NCI-H748 treated with DMSO at 0.1 percent for 48 hours (cell line): ENCODE measurements at regions not wholly inside any gene's neighbourhood (a gene's known extent, or its start where the extent isn't known, plus 50 kb on each side); places are given as distances from the start of the nearest gene placed in this dataset.

Experiments used
- DNase-seq: peaks from one replicate; lab custom pipeline; 2025; lab: John Stamatoyannopoulos, UW

GRCh38 chr3:68163062-68163461 lies 508.6 kb upstream of the SUCLG2 start:
- DNase-seq, result no peak

- DNase-seq, result no peak
Observed at GRCh38 chr3:68162644-68163043, 508.2 kb upstream of the SUCLG2 start.

- no peak for DNase-seq
Observed at GRCh38 chr3:68151359-68151758, 496.9 kb upstream of the SUCLG2 start.

GRCh38 chr3:68148447-68148846 lies 494.0 kb upstream of the SUCLG2 start:
- DNase-seq, result no peak

- no peak for DNase-seq
Observed at GRCh38 chr3:68142441-68142840, 488.0 kb upstream of the SUCLG2 start.

GRCh38 chr3:68139897-68140296 lies 485.5 kb upstream of the SUCLG2 start:
- DNase-seq, result no peak

- peak; percentile 47 for DNase-seq
Observed at GRCh38 chr3:68136411-68136810, 482.0 kb upstream of the SUCLG2 start.

- no peak for DNase-seq
Observed at GRCh38 chr3:68135067-68135466, 480.7 kb upstream of the SUCLG2 start.

GRCh38 chr3:68129065-68129464 lies 474.7 kb upstream of the SUCLG2 start:
- DNase-seq, result no peak

- no peak for DNase-seq
Observed at GRCh38 chr3:68123231-68123630, 468.8 kb upstream of the SUCLG2 start.

- no peak for DNase-seq
Observed at GRCh38 chr3:68121287-68121686, 466.9 kb upstream of the SUCLG2 start.

GRCh38 chr3:68116580-68116979 lies 462.2 kb upstream of the SUCLG2 start:
- no peak for DNase-seq

- DNase-seq, result no peak
Observed at GRCh38 chr3:68103811-68104210, 449.4 kb upstream of the SUCLG2 start.

GRCh38 chr3:68090571-68090970 lies 436.2 kb upstream of the SUCLG2 start:
- DNase-seq, result no peak

GRCh38 chr3:68089572-68090011 lies 435.2 kb upstream of the SUCLG2 start:
- no peak for DNase-seq

- DNase-seq, result no peak
Observed at GRCh38 chr3:68088636-68089035, 434.2 kb upstream of the SUCLG2 start.

- DNase-seq, result peak; percentile 41
Observed at GRCh38 chr3:68088216-68088615, 433.8 kb upstream of the SUCLG2 start.

- no peak for DNase-seq
Observed at GRCh38 chr3:68072062-68072461, 417.6 kb upstream of the SUCLG2 start.

- DNase-seq, result no peak
Observed at GRCh38 chr3:68070186-68070585, 415.8 kb upstream of the SUCLG2 start.

- DNase-seq, result no peak
Observed at GRCh38 chr3:68067314-68067713, 412.9 kb upstream of the SUCLG2 start.

- no peak for DNase-seq
Observed at GRCh38 chr3:68062926-68063325, 408.5 kb upstream of the SUCLG2 start.

GRCh38 chr3:68060910-68061309 lies 406.5 kb upstream of the SUCLG2 start:
- no peak for DNase-seq

GRCh38 chr3:68060191-68060590 lies 405.8 kb upstream of the SUCLG2 start:
- DNase-seq, result no peak

- no peak for DNase-seq
Observed at GRCh38 chr3:68059628-68060152, 405.3 kb upstream of the SUCLG2 start.
